Loucy (cell line): ENCODE measurements at regions not wholly inside any gene's neighbourhood (a gene's known extent, or its start where the extent isn't known, plus 50 kb on each side); places are given as distances from the start of the nearest gene placed in this dataset.
"Not testable (repeated sequence)": the region's sequence is repeated elsewhere in the genome, so short reads cannot be mapped to it uniquely, and the experiment has no call there.

ENCODE experiments used
- EZH2phosphoT487 ChIP-seq: fragments of 200-600 bp; IDR thresholded peaks from 2 replicates; pipeline ENCODE4 v1.6.1; 2018; ENCODE audit warnings: antibody characterized with exemption, mild to moderate bottlenecking, moderate library complexity, borderline replicate concordance
- TF ChIP-seq, protein P1 (sequence below): fragments of 200-600 bp; sonication (generic); conservative IDR thresholded peaks from 2 replicates; pipeline ENCODE4 v1.5.1; 2014; ENCODE audit warnings: mild to moderate bottlenecking, antibody characterized with exemption, low read length

DNA sequence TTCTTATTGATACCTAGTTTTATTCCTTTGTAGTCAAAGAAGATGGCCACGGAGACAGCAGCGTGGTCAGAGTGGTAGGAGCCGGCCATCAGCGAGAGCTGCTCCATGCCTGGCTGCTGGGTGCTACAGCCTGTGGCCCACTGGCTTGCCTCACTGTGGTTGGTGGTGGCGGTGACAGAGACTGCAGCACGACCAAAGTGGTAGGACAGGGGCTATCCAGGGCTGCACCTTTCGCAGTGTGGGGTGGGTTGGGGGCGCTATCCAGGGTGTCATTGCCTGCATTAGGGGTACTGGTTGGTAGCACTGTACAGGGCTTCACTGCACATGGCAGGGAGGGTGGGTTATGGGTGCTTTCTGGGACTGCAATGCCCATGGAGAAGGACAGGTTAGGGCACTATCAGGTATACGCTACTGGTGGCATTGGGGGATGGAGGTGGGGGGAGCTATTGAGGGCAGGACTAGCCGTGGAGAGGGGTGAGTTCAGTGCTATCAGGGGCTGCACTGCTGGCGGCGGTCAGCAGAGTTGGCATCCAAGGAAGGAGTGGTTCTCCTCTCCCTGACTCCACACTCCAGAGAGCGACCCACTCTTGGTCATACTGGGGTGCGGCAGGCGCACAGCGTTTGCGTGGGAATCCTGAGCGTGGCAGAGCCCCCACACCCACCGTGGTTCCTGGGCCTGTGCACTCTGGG, 241.1 kb downstream of the GOLGA6L6 start:
- TF ChIP-seq, protein P1, sequence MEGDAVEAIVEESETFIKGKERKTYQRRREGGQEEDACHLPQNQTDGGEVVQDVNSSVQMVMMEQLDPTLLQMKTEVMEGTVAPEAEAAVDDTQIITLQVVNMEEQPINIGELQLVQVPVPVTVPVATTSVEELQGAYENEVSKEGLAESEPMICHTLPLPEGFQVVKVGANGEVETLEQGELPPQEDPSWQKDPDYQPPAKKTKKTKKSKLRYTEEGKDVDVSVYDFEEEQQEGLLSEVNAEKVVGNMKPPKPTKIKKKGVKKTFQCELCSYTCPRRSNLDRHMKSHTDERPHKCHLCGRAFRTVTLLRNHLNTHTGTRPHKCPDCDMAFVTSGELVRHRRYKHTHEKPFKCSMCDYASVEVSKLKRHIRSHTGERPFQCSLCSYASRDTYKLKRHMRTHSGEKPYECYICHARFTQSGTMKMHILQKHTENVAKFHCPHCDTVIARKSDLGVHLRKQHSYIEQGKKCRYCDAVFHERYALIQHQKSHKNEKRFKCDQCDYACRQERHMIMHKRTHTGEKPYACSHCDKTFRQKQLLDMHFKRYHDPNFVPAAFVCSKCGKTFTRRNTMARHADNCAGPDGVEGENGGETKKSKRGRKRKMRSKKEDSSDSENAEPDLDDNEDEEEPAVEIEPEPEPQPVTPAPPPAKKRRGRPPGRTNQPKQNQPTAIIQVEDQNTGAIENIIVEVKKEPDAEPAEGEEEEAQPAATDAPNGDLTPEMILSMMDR: not testable (repeated sequence)
- not testable (repeated sequence) for TF ChIP-seq EZH2phosphoT487
